Esophagus squamous epithelium (tissue), 4 donors: ENCODE measurements at regions not wholly inside any gene's neighbourhood (a gene's known extent, or its start where the extent isn't known, plus 50 kb on each side); places are given as distances from the start of the nearest gene placed in this dataset.
"Not testable (repeated sequence)": the region's sequence is repeated elsewhere in the genome, so short reads cannot be mapped to it uniquely, and the experiment has no call there.

Experiments used
- POLR2A ChIP-seq, 4 donors: fragments of 450-650 bp; IDR thresholded peaks; one replicate each; pipeline ENCODE4 v1.6.1; 2017; ENCODE audit warnings: antibody characterized with exemption in 4 of 4, mild to moderate bottlenecking in 4 of 4, moderate library complexity in 3 of 4
- TF ChIP-seq, protein P1 (sequence below), 6 experiments: fragments of 450-650 bp in 4 of 6; fragments of 200-600 bp in 2 of 6; sonication (generic) in 2 of 6; IDR thresholded peaks; one replicate each; pipeline ENCODE4 v1.5.1; 2016 to 2019; ENCODE audit warnings: antibody characterized with exemption in 6 of 6, mild to moderate bottlenecking in 4 of 6, moderate library complexity in 4 of 6

GRCh38 chr6:167690167-167690922, 136.4 kb upstream of the AFDN start:
- TF ChIP-seq, protein P1, sequence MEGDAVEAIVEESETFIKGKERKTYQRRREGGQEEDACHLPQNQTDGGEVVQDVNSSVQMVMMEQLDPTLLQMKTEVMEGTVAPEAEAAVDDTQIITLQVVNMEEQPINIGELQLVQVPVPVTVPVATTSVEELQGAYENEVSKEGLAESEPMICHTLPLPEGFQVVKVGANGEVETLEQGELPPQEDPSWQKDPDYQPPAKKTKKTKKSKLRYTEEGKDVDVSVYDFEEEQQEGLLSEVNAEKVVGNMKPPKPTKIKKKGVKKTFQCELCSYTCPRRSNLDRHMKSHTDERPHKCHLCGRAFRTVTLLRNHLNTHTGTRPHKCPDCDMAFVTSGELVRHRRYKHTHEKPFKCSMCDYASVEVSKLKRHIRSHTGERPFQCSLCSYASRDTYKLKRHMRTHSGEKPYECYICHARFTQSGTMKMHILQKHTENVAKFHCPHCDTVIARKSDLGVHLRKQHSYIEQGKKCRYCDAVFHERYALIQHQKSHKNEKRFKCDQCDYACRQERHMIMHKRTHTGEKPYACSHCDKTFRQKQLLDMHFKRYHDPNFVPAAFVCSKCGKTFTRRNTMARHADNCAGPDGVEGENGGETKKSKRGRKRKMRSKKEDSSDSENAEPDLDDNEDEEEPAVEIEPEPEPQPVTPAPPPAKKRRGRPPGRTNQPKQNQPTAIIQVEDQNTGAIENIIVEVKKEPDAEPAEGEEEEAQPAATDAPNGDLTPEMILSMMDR (IDR thresholded peaks at IDR 0.05) = not testable (repeated sequence)
- TF ChIP-seq POLR2A (IDR thresholded peaks at IDR 0.05) = not testable (repeated sequence)
